ENCODE measurements at regions not wholly inside any gene's neighbourhood (a gene's known extent, or its start where the extent isn't known, plus 50 kb on each side); places are given as distances from the start of the nearest gene placed in this dataset.

- Histone ChIP-seq H3K36me3 (no peaks in the 10 kb centered on the region), H3K4me3 (no peak overlapping the region), H3K27me3 (no peaks in the 10 kb centered on the region), H3K4me1 (no peaks in the 10 kb centered on the region), H3K27ac (no peak overlapping the region), H3K9me3 (no peaks in the 10 kb centered on the region)
- intact Hi-C loops (cut with DNase I; ENCODE audit: low total_unique reads): no loop called here
- no peak for TF ChIP-seq POLR2A (IDR thresholded peaks at IDR 0.05)
- TF ChIP-seq CTCF (IDR thresholded peaks at IDR 0.05): no peak
- no peak for DNase-seq
These were observed 424.0 kb downstream of the MCTP2 start for GRCh38 chr15:94655249-94655880.

GRCh38 chr15:94665676-94666441, 434.5 kb downstream of the MCTP2 start:
- no peak overlapping the region for H3K4me3 ChIP-seq

GRCh38 chr15:94666553-94666952, 435.2 kb downstream of the MCTP2 start:
- H3K9me3 ChIP-seq: no peaks in the 10 kb centered on the region
- no peak for TF ChIP-seq CTCF (IDR thresholded peaks at IDR 0.05)
- no peaks in the 10 kb centered on the region for H3K36me3 ChIP-seq
- no peaks in the 10 kb centered on the region for H3K27me3 ChIP-seq
- H3K4me1 ChIP-seq: no peaks in the 10 kb centered on the region
- H3K4me3 ChIP-seq: no peak overlapping the region
- DNase-seq: no peak
- H3K27ac ChIP-seq: no peak overlapping the region
- intact Hi-C loops (cut with DNase I; ENCODE audit: low total_unique reads): no loop called here

More at GRCh38 chr15:94665676-94666441, 434.5 kb downstream of the MCTP2 start:
- TF ChIP-seq CTCF (IDR thresholded peaks at IDR 0.05) (no peak), POLR2A (IDR thresholded peaks at IDR 0.05) (no peak)
- intact Hi-C loops (cut with DNase I; ENCODE audit: low total_unique reads): no loop called here
- Histone ChIP-seq H3K27me3 (no peaks in the 10 kb centered on the region), H3K36me3 (no peaks in the 10 kb centered on the region), H3K4me1 (no peaks in the 10 kb centered on the region), H3K9me3 (no peaks in the 10 kb centered on the region), H3K27ac (no peak overlapping the region)
- no peak for DNase-seq

GRCh38 chr15:94667109-94667508, 435.7 kb downstream of the MCTP2 start:
- Histone ChIP-seq H3K4me1 (no peaks in the 10 kb centered on the region), H3K9me3 (no peaks in the 10 kb centered on the region), H3K4me3 (no peak overlapping the region), H3K27ac (no peak overlapping the region), H3K27me3 (no peaks in the 10 kb centered on the region), H3K36me3 (no peaks in the 10 kb centered on the region)
- TF ChIP-seq POLR2A (IDR thresholded peaks at IDR 0.05): no peak
- TF ChIP-seq CTCF (IDR thresholded peaks at IDR 0.05): no peak
- intact Hi-C loops (cut with DNase I; ENCODE audit: low total_unique reads): no loop called here
- DNase-seq: no peak

- intact Hi-C loops (cut with DNase I; ENCODE audit: low total_unique reads): no loop called here
- H3K27me3 ChIP-seq: no peaks in the 10 kb centered on the region
- H3K36me3 ChIP-seq: no peaks in the 10 kb centered on the region
- no peak for TF ChIP-seq POLR2A (IDR thresholded peaks at IDR 0.05)
- peak; percentile 67 to 86 (median 72) for TF ChIP-seq CTCF (IDR thresholded peaks at IDR 0.05)
- peak overlapping the region; percentile 56 to 60 for H3K27ac ChIP-seq
- no peak for DNase-seq
- H3K9me3 ChIP-seq: no peaks in the 10 kb centered on the region
- no peak overlapping the region for H3K4me3 ChIP-seq
- no peaks in the 10 kb centered on the region for H3K4me1 ChIP-seq
These were observed 439.2 kb downstream of the MCTP2 start for GRCh38 chr15:94670438-94671034.

Data from uterus (tissue), 3 donors.